HepG2 (cell line): ENCODE measurements at regions not wholly inside any gene's neighbourhood (a gene's known extent, or its start where the extent isn't known, plus 50 kb on each side); places are given as distances from the start of the nearest gene placed in this dataset.
A peak's percentile ranks its signal among the peaks of the same experiment; 100 is the strongest.

Source experiments
- GTF3A ChIP-seq: sonication (generic); formaldehyde crosslinking; conservative IDR thresholded peaks from 2 replicates; pipeline ENCODE4 v1.4.0; 2020; ENCODE audit warnings: mild to moderate bottlenecking, missing genetic modification reagents
- HOXD1 ChIP-seq: sonication (generic); formaldehyde crosslinking; IDR thresholded peaks from 2 replicates; pipeline ENCODE4 v1.5.0; 2020; ENCODE audit warnings: missing genetic modification reagents
- KDM3A ChIP-seq: IDR thresholded peaks from 2 replicates; pipeline ENCODE4 v1.6.1; 2018; ENCODE audit warnings: low read depth, missing compliant biosample characterization
- NAIF1 ChIP-seq: sonication (generic); formaldehyde crosslinking; IDR thresholded peaks from 2 replicates; pipeline ENCODE4 v1.5.0; 2020; ENCODE audit warnings: mild to moderate bottlenecking, missing genetic modification reagents, borderline replicate concordance
- SMARCC2 ChIP-seq: fragments of 450-650 bp; IDR thresholded peaks from 2 replicates; pipeline ENCODE4 v1.6.1; 2017; ENCODE audit warnings: antibody characterized with exemption, mild to moderate bottlenecking
- SP5 ChIP-seq: IDR thresholded peaks from 2 replicates; pipeline ENCODE4 v1.6.1; 2016; ENCODE audit warnings: low read depth, borderline replicate concordance
- YY1 ChIP-seq: IDR thresholded peaks from 2 replicates; pipeline ENCODE4 v1.6.1; 2011; ENCODE audit warnings: low read length, low read depth, moderate library complexity, mild to moderate bottlenecking; ENCODE audit not compliant: insufficient read depth, insufficient replicate concordance
- ZEB1 ChIP-seq: IDR thresholded peaks from 2 replicates; pipeline ENCODE4 v1.6.1; 2012; ENCODE audit warnings: mild to moderate bottlenecking, low read depth, inconsistent platforms; ENCODE audit not compliant: insufficient replicate concordance
- ZNF124 ChIP-seq: sonication (generic); formaldehyde crosslinking; IDR thresholded peaks from 2 replicates; pipeline ENCODE4 v1.4.0; 2020; ENCODE audit warnings: missing genetic modification reagents
- ZNF3 ChIP-seq: IDR thresholded peaks from 2 replicates; pipeline ENCODE4 v1.7.0; 2017; ENCODE audit warnings: inconsistent platforms
- ZNF326 ChIP-seq: sonication (generic); formaldehyde crosslinking; IDR thresholded peaks from 2 replicates; pipeline ENCODE4 v1.4.0; 2020; ENCODE audit warnings: missing genetic modification reagents, borderline replicate concordance
- ZNF383 ChIP-seq: sonication (generic); formaldehyde crosslinking; IDR thresholded peaks from 2 replicates; pipeline ENCODE4 v1.4.0; 2020; ENCODE audit warnings: missing genetic modification reagents, mild to moderate bottlenecking, borderline replicate concordance
- ZNF737 ChIP-seq: sonication (generic); formaldehyde crosslinking; IDR thresholded peaks from 2 replicates; pipeline ENCODE4 v1.5.0; 2020; ENCODE audit warnings: missing genetic modification reagents, mild to moderate bottlenecking, borderline replicate concordance
- TF ChIP-seq, protein P1 (sequence below): sonication (generic); formaldehyde crosslinking; IDR thresholded peaks from 2 replicates; pipeline ENCODE4 v1.4.0; 2020; ENCODE audit warnings: missing genetic modification reagents, borderline replicate concordance
- TF ChIP-seq, protein P2 (sequence below): sonication (generic); formaldehyde crosslinking; IDR thresholded peaks from 2 replicates; pipeline ENCODE4 v1.4.0; 2020; ENCODE audit warnings: missing genetic modification reagents
- TF ChIP-seq, protein P3 (sequence below): sonication (generic); formaldehyde crosslinking; IDR thresholded peaks from 2 replicates; pipeline ENCODE4 v1.8.0; 2022; ENCODE audit warnings: mild to moderate bottlenecking, missing genetic modification reagents; ENCODE audit not compliant: insufficient replicate concordance
- TF ChIP-seq, protein P4 (sequence below), 2 experiments: sonication (generic) in 1 of 2; formaldehyde crosslinking in 1 of 2; IDR thresholded peaks; 2 replicates each; pipeline versions ENCODE4 v1.6.1 to v1.9.0; 2014 to 2022; ENCODE audit warnings: antibody characterized with exemption in 1 of 2, borderline replicate concordance in 1 of 2, inconsistent platforms in 1 of 2, low read depth in 1 of 2, missing genetic modification reagents in 1 of 2

DNA sequence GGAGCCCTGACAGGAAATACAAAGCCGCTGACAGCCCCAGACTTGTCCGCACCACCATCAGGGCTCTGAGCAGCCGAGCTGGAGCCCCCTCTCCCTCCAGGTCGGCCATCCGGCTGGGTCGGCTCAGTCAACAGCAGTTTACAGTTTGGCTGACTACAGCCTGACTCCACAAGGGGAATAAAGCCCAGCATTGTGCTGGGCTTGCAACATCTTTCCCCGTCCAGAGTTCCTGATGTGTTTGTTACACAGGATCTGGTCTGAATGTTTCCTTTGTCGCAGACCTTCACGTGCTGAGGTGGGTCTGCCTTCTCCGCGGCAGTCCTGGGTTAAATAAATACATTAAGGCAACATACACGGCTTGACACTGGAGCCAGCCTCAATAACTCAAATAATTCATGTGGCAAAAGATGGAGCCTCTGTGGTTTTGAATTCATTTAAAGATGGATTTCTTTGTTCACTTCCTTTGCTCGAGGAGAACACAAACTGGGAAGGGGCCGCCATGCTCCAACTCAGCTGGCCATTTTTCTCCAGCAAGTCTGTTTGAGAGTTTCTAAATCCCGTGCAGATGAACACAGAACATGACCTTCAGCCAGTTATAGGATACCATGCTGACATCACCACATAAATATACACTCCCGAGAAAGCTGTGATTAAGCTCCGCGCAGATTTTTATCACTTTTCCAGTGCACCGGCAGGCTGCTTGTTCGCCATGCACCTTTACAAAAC lies 192.1 kb downstream of the WDR11 start (continued):
- TF ChIP-seq, protein P1, sequence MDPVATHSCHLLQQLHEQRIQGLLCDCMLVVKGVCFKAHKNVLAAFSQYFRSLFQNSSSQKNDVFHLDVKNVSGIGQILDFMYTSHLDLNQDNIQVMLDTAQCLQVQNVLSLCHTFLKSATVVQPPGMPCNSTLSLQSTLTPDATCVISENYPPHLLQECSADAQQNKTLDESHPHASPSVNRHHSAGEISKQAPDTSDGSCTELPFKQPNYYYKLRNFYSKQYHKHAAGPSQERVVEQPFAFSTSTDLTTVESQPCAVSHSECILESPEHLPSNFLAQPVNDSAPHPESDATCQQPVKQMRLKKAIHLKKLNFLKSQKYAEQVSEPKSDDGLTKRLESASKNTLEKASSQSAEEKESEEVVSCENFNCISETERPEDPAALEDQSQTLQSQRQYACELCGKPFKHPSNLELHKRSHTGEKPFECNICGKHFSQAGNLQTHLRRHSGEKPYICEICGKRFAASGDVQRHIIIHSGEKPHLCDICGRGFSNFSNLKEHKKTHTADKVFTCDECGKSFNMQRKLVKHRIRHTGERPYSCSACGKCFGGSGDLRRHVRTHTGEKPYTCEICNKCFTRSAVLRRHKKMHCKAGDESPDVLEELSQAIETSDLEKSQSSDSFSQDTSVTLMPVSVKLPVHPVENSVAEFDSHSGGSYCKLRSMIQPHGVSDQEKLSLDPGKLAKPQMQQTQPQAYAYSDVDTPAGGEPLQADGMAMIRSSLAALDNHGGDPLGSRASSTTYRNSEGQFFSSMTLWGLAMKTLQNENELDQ = no peak
- TF ChIP-seq ZEB1 (no peak), HOXD1 (0 out of 2 replicates have a peak, but pooled peaks have one; percentile 40), GTF3A (no peak), ZNF737 (CRISPR knock-in tag) (no peak), SP5 (CRISPR knock-in tag) (no peak), ZNF326 (no peak), YY1 (peak; percentile 74), KDM3A (CRISPR knock-in tag) (0 out of 2 replicates have a peak, but pooled peaks have one; percentile 35), ZNF383 (no peak), ZNF3 (CRISPR knock-in tag) (0 out of 2 replicates have a peak, but pooled peaks have one; percentile 57), ZNF124 (CRISPR knock-in tag) (no peak), NAIF1 (CRISPR knock-in tag) (no peak), SMARCC2 (no peak)
- TF ChIP-seq, protein P2, sequence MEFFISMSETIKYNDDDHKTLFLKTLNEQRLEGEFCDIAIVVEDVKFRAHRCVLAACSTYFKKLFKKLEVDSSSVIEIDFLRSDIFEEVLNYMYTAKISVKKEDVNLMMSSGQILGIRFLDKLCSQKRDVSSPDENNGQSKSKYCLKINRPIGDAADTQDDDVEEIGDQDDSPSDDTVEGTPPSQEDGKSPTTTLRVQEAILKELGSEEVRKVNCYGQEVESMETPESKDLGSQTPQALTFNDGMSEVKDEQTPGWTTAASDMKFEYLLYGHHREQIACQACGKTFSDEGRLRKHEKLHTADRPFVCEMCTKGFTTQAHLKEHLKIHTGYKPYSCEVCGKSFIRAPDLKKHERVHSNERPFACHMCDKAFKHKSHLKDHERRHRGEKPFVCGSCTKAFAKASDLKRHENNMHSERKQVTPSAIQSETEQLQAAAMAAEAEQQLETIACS (CRISPR knock-in tag) = no peak
- TF ChIP-seq, protein P3, sequence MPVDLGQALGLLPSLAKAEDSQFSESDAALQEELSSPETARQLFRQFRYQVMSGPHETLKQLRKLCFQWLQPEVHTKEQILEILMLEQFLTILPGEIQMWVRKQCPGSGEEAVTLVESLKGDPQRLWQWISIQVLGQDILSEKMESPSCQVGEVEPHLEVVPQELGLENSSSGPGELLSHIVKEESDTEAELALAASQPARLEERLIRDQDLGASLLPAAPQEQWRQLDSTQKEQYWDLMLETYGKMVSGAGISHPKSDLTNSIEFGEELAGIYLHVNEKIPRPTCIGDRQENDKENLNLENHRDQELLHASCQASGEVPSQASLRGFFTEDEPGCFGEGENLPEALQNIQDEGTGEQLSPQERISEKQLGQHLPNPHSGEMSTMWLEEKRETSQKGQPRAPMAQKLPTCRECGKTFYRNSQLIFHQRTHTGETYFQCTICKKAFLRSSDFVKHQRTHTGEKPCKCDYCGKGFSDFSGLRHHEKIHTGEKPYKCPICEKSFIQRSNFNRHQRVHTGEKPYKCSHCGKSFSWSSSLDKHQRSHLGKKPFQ (CRISPR knock-in tag) = no peak
- TF ChIP-seq, protein P4, sequence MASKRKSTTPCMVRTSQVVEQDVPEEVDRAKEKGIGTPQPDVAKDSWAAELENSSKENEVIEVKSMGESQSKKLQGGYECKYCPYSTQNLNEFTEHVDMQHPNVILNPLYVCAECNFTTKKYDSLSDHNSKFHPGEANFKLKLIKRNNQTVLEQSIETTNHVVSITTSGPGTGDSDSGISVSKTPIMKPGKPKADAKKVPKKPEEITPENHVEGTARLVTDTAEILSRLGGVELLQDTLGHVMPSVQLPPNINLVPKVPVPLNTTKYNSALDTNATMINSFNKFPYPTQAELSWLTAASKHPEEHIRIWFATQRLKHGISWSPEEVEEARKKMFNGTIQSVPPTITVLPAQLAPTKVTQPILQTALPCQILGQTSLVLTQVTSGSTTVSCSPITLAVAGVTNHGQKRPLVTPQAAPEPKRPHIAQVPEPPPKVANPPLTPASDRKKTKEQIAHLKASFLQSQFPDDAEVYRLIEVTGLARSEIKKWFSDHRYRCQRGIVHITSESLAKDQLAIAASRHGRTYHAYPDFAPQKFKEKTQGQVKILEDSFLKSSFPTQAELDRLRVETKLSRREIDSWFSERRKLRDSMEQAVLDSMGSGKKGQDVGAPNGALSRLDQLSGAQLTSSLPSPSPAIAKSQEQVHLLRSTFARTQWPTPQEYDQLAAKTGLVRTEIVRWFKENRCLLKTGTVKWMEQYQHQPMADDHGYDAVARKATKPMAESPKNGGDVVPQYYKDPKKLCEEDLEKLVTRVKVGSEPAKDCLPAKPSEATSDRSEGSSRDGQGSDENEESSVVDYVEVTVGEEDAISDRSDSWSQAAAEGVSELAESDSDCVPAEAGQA (IDR thresholded peaks at IDR 0.05; ENCODE audit: low read depth) = 0 out of 2 replicates have a peak, but pooled peaks have one; percentile 54
- TF ChIP-seq, protein P4 (CRISPR knock-in tag; IDR thresholded peaks at IDR 0.05; ENCODE audit: borderline replicate concordance) = no peak
